WTC11 (cell line): ENCODE measurements at regions not wholly inside any gene's neighbourhood (a gene's known extent, or its start where the extent isn't known, plus 50 kb on each side); places are given as distances from the start of the nearest gene placed in this dataset.

Experiments used
- ATAC-seq: fragments of 200-7000 bp; cut with Tn5 transposase; 2 replicates; pipeline ENCODE4 v1.10.0; 2021; ENCODE audit warnings: mild to moderate bottlenecking, moderate library complexity
- CTCF ChIA-PET: fragments of 300-600 bp; sonication (Branson Sonifier 250); formaldehyde crosslinking; loops from one replicate; lab custom pipeline; 2021; ENCODE audit warnings: antibody characterized with exemption; lab: Charles Lee
- POLR2A ChIA-PET: fragments of 350-600 bp; sonication (Branson Sonifier 250); formaldehyde crosslinking; loops from one replicate; lab custom pipeline; 2021; ENCODE audit warnings: antibody characterized with exemption; lab: Charles Lee
- DNase-seq: peaks from one replicate; pipeline ENCODE4 v3.0.0; 2021; ENCODE audit warnings: low spot score
- H3K27ac Mint-ChIP-seq: 2 replicates; pipeline ENCODE4 v1.8.0; 2021; ENCODE audit warnings: mixed read lengths
- H3K27me3 Mint-ChIP-seq: 2 replicates; pipeline ENCODE4 v1.8.0; 2021; ENCODE audit warnings: low read depth, mild to moderate bottlenecking, moderate library complexity, mixed read lengths
- H3K36me3 Mint-ChIP-seq: 2 replicates; pipeline ENCODE4 v1.8.0; 2021; ENCODE audit warnings: mixed read lengths
- H3K4me1 Mint-ChIP-seq: 2 replicates; pipeline ENCODE4 v1.8.0; 2022; ENCODE audit warnings: mixed read lengths
- H3K4me3 Mint-ChIP-seq: 2 replicates; pipeline ENCODE4 v1.8.0; 2021; ENCODE audit warnings: mild to moderate bottlenecking, moderate library complexity, mixed read lengths
- H3K9me3 Mint-ChIP-seq: 2 replicates; pipeline ENCODE4 v1.8.0; 2021; ENCODE audit warnings: mixed read lengths
- AFF4 ChIP-seq: sonication (generic); formaldehyde crosslinking; IDR thresholded peaks from 2 replicates; pipeline ENCODE4 v1.8.1; 2023; ENCODE audit warnings: mild to moderate bottlenecking, missing genetic modification reagents, borderline replicate concordance
- ATF2 ChIP-seq: sonication (generic); formaldehyde crosslinking; IDR thresholded peaks from 2 replicates; pipeline ENCODE4 v1.8.1; 2022; ENCODE audit warnings: low read depth, missing genetic modification reagents, borderline replicate concordance
- E2F5 ChIP-seq: sonication (generic); formaldehyde crosslinking; IDR thresholded peaks from 2 replicates; pipeline ENCODE4 v1.8.1; 2022; ENCODE audit warnings: mild to moderate bottlenecking, moderate library complexity, missing genetic modification reagents
- ELF4 ChIP-seq: sonication (generic); formaldehyde crosslinking; IDR thresholded peaks from 2 replicates; pipeline ENCODE4 v1.8.1; 2022; ENCODE audit warnings: low read depth, mild to moderate bottlenecking, moderate library complexity, missing genetic modification reagents
- FOXK1 ChIP-seq: sonication (generic); formaldehyde crosslinking; IDR thresholded peaks from 2 replicates; pipeline ENCODE4 v1.8.0; 2022; ENCODE audit warnings: mild to moderate bottlenecking, moderate library complexity, missing genetic modification reagents
- FOXP4 ChIP-seq: sonication (generic); formaldehyde crosslinking; IDR thresholded peaks from 2 replicates; pipeline ENCODE4 v1.8.0; 2022; ENCODE audit warnings: mild to moderate bottlenecking, missing genetic modification reagents
- GRHL2 ChIP-seq: fragments of 250-450 bp; sonication (Bioruptor Pico); IDR thresholded peaks from 2 replicates; pipeline ENCODE4 v1.8.0; 2022; ENCODE audit warnings: mild to moderate bottlenecking, moderate library complexity; ENCODE audit not compliant: insufficient replicate concordance, severe bottlenecking
- JAZF1 ChIP-seq: fragments of 250-450 bp; sonication (Bioruptor Pico); IDR thresholded peaks from 2 replicates; pipeline ENCODE4 v1.9.0; 2021; ENCODE audit warnings: moderate library complexity, mild to moderate bottlenecking, inconsistent platforms
- NFATC4 ChIP-seq: fragments of 250-450 bp; sonication (Bioruptor Pico); IDR thresholded peaks from 2 replicates; pipeline ENCODE4 v1.9.0; 2021; ENCODE audit warnings: mild to moderate bottlenecking
- NFE2L1 ChIP-seq: sonication (generic); formaldehyde crosslinking; IDR thresholded peaks from 2 replicates; pipeline ENCODE4 v1.8.1; 2023; ENCODE audit warnings: missing genetic modification reagents
- NFYB ChIP-seq: sonication (generic); formaldehyde crosslinking; conservative IDR thresholded peaks from 2 replicates; pipeline ENCODE4 v1.8.0; 2022; ENCODE audit warnings: low read depth, missing genetic modification reagents
- OVOL2 ChIP-seq: fragments of 250-450 bp; sonication (Bioruptor Pico); IDR thresholded peaks from 2 replicates; pipeline ENCODE4 v1.9.0; 2021; ENCODE audit warnings: mild to moderate bottlenecking, borderline replicate concordance
- TEAD1 ChIP-seq: sonication (generic); formaldehyde crosslinking; IDR thresholded peaks from 2 replicates; pipeline ENCODE4 v1.8.0; 2022; ENCODE audit warnings: mild to moderate bottlenecking, missing genetic modification reagents
- ZNF121 ChIP-seq: sonication (generic); formaldehyde crosslinking; IDR thresholded peaks from 2 replicates; pipeline ENCODE4 v1.8.0; 2023; ENCODE audit warnings: missing genetic modification reagents
- ZNF263 ChIP-seq: sonication (generic); formaldehyde crosslinking; IDR thresholded peaks from 2 replicates; pipeline ENCODE4 v1.8.1; 2022; ENCODE audit warnings: low read depth, mild to moderate bottlenecking, moderate library complexity, missing genetic modification reagents
- TF ChIP-seq, protein P1 (sequence below): sonication (generic); formaldehyde crosslinking; IDR thresholded peaks from 2 replicates; pipeline ENCODE4 v1.8.0; 2022; ENCODE audit warnings: missing genetic modification reagents
- TF ChIP-seq, protein P2 (sequence below): fragments of 250-450 bp; sonication (Bioruptor Pico); IDR thresholded peaks from 2 replicates; pipeline ENCODE4 v1.9.0; 2021; ENCODE audit warnings: moderate library complexity, mild to moderate bottlenecking, inconsistent platforms, borderline replicate concordance

- TF ChIP-seq NFYB (CRISPR knock-in tag) (no peak), E2F5 (CRISPR knock-in tag) (no peak)
- TF ChIP-seq, all 79 proteins: peak for 0
Observed at GRCh38 chr4:188971125-188971524, 831.9 kb downstream of the TRIML1 start (continued).

DNA sequence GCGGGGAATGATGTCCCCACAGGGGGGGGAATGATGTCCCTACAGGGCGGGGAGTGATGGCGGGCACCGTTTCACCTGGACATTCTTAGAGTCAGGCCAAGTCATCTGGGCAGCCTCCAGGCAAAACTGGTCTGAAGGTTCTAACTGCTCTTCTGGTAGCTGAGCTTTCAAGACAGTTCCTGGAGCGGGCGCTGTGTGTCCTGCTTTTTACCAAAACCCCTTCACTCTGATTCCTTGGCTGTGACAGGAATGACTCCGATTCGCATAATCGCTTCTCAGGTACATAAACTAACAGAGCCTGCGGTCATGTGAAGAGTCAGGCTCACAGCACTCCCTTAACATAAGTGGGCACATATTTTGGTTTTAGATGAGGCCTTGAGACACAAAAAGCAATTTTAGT, 836.0 kb downstream of the TRIML1 start:
- ChIA-PET POLR2A (no interaction called here), CTCF (no interaction called here)
- DNase-seq, result no peak

DNA sequence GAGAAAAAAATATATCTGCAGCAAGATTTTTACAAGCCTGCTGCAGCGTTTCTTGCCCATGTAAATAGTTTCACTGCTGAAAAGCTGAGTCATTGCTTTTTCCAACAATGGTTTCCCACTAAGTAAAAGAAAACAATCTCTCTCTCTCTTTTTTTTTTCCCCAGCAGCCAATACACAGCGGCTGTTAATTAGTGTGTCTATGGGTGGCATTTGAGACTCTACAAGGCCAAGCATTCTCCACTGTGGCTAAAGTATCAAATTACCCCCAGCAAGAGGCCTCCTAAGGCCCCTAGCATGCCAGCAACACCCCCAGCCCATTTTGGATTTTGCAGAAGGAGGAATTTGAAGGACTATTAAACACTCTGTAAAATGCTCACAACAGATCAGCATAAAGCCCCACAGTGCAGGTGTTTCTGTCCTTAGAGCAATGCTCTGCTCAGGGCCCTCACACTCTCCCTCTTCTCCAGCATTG, 837.4 kb downstream of the TRIML1 start:
- peak; percentile 32 for DNase-seq
- Mint-ChIP-seq H3K36me3 (peaks cover 16% of the 10 kb centered on the region), H3K27ac (peak overlapping the region; percentile 99), H3K9me3 (peaks cover 9% of the 10 kb centered on the region), H3K4me3 (peak overlapping the region; percentile 51), H3K4me1 (peaks cover 38% of the 10 kb centered on the region), H3K27me3 (no peaks in the 10 kb centered on the region)
- POLR2A ChIA-PET, result interaction anchor here (1.0 kb wide), 1 partner anchor 14 kb away, joined by 3 read pairs; no protein-coding TSS in a partner anchor
- CTCF ChIA-PET, result interaction anchor here (0.7 kb wide), 1 partner anchor 114 kb away, joined by 3 read pairs; no protein-coding TSS in a partner anchor
- ATAC-seq, result peak; percentile 98
- TF ChIP-seq NFE2L1 (CRISPR knock-in tag) (peak; percentile 92), NFYB (CRISPR knock-in tag) (no peak), ELF4 (no peak), FOXP4 (peak; percentile 46; the same call in 1 of the 2 replicates), FOXK1 (no peak), NFATC4 (CRISPR knock-in tag) (no peak), ZNF263 (no peak), AFF4 (CRISPR knock-in tag) (no peak), ATF2 (CRISPR knock-in tag) (no peak), OVOL2 (no peak)
- TF ChIP-seq, protein P1, sequence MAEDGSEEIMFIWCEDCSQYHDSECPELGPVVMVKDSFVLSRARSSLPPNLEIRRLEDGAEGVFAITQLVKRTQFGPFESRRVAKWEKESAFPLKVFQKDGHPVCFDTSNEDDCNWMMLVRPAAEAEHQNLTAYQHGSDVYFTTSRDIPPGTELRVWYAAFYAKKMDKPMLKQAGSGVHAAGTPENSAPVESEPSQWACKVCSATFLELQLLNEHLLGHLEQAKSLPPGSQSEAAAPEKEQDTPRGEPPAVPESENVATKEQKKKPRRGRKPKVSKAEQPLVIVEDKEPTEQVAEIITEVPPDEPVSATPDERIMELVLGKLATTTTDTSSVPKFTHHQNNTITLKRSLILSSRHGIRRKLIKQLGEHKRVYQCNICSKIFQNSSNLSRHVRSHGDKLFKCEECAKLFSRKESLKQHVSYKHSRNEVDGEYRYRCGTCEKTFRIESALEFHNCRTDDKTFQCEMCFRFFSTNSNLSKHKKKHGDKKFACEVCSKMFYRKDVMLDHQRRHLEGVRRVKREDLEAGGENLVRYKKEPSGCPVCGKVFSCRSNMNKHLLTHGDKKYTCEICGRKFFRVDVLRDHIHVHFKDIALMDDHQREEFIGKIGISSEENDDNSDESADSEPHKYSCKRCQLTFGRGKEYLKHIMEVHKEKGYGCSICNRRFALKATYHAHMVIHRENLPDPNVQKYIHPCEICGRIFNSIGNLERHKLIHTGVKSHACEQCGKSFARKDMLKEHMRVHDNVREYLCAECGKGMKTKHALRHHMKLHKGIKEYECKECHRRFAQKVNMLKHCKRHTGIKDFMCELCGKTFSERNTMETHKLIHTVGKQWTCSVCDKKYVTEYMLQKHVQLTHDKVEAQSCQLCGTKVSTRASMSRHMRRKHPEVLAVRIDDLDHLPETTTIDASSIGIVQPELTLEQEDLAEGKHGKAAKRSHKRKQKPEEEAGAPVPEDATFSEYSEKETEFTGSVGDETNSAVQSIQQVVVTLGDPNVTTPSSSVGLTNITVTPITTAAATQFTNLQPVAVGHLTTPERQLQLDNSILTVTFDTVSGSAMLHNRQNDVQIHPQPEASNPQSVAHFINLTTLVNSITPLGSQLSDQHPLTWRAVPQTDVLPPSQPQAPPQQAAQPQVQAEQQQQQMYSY (CRISPR knock-in tag), result no peak
- TF ChIP-seq, protein P2, sequence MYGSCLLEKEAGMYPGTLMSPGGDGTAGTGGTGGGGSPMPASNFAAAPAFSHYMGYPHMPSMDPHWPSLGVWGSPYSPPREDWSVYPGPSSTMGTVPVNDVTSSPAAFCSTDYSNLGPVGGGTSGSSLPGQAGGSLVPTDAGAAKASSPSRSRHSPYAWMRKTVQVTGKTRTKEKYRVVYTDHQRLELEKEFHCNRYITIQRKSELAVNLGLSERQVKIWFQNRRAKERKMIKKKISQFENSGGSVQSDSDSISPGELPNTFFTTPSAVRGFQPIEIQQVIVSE (CRISPR knock-in tag), result no peak

More for the DNA sequence above, 836.0 kb downstream of the TRIML1 start:
- Mint-ChIP-seq H3K27me3 (no peaks in the 10 kb centered on the region), H3K27ac (peak overlapping the region; percentile 99), H3K4me3 (no peak overlapping the region), H3K36me3 (peaks cover 18% of the 10 kb centered on the region), H3K4me1 (peaks cover 35% of the 10 kb centered on the region), H3K9me3 (peaks cover 9% of the 10 kb centered on the region)
- TF ChIP-seq ZNF121 (no peak), GRHL2 (CRISPR knock-in tag) (no peak), OVOL2 (no peak), JAZF1 (no peak), ATF2 (CRISPR knock-in tag) (no peak), TEAD1 (CRISPR knock-in tag) (no peak)
- no peak for ATAC-seq
